Gastrocnemius medialis (tissue), 4 donors: ENCODE measurements at regions not wholly inside any gene's neighbourhood (a gene's known extent, or its start where the extent isn't known, plus 50 kb on each side); places are given as distances from the start of the nearest gene placed in this dataset.

Source experiments
- POLR2A ChIP-seq, 2 donors: fragments of 450-650 bp; IDR thresholded peaks; one replicate each; pipeline ENCODE4 v1.6.1; 2017; ENCODE audit warnings: antibody characterized with exemption in 2 of 2, mild to moderate bottlenecking in 2 of 2, moderate library complexity in 2 of 2
- TF ChIP-seq, protein P1 (sequence below), 5 experiments: fragments of 450-650 bp in 3 of 5; fragments of 200-600 bp in 2 of 5; sonication (generic) in 2 of 5; IDR thresholded peaks in 4 of 5; conservative IDR thresholded peaks in 1 of 5; 1 replicate in 4 of 5; 2 replicates in 1 of 5; pipeline ENCODE4 v1.5.1; 2016 to 2019; ENCODE audit warnings: antibody characterized with exemption in 5 of 5, mild to moderate bottlenecking in 3 of 5, moderate library complexity in 3 of 5

- TF ChIP-seq, protein P1, sequence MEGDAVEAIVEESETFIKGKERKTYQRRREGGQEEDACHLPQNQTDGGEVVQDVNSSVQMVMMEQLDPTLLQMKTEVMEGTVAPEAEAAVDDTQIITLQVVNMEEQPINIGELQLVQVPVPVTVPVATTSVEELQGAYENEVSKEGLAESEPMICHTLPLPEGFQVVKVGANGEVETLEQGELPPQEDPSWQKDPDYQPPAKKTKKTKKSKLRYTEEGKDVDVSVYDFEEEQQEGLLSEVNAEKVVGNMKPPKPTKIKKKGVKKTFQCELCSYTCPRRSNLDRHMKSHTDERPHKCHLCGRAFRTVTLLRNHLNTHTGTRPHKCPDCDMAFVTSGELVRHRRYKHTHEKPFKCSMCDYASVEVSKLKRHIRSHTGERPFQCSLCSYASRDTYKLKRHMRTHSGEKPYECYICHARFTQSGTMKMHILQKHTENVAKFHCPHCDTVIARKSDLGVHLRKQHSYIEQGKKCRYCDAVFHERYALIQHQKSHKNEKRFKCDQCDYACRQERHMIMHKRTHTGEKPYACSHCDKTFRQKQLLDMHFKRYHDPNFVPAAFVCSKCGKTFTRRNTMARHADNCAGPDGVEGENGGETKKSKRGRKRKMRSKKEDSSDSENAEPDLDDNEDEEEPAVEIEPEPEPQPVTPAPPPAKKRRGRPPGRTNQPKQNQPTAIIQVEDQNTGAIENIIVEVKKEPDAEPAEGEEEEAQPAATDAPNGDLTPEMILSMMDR (IDR thresholded peaks at IDR 0.05 in 4 of 5, conservative IDR thresholded peaks at IDR 0.05 in 1 of 5), result no peak
- no peak for TF ChIP-seq POLR2A (IDR thresholded peaks at IDR 0.05)
Measured at GRCh38 chr11:101226617-101227016, 97.0 kb upstream of the PGR start.
